ENCODE measurements at regions not wholly inside any gene's neighbourhood (a gene's known extent, or its start where the extent isn't known, plus 50 kb on each side); places are given as distances from the start of the nearest gene placed in this dataset.

GRCh38 chr15:95622843-95623242 lies 707.7 kb upstream of the NR2F2 start:
- H3K4me2 ChIP-seq (ENCODE audit: low read length) = no peak overlapping the region
- no peaks in the 10 kb centered on the region for H3K36me3 ChIP-seq (ENCODE audit: control insufficient read depth, low read length)
- TF ChIP-seq EZH2phosphoT487 (IDR thresholded peaks at IDR 0.05; ENCODE audit: borderline replicate concordance, low read length) (no peak), CTCF (IDR thresholded peaks at IDR 0.05; ENCODE audit: low read depth, low read length, poor library complexity, severe bottlenecking) (no peak)
- no peaks in the 10 kb centered on the region for H4K20me1 ChIP-seq (ENCODE audit: control insufficient read depth, insufficient read depth, low read depth, low read length)
- H3K27me3 ChIP-seq (ENCODE audit: control insufficient read depth, low read length) = no peaks in the 10 kb centered on the region
- no peaks in the 10 kb centered on the region for H3K4me1 ChIP-seq (ENCODE audit: control insufficient read depth, low read length)
- no peak overlapping the region for H3K27ac ChIP-seq (ENCODE audit: low read depth, low read length)
- no peaks in the 10 kb centered on the region for H3K9me3 ChIP-seq (ENCODE audit: control insufficient read depth, insufficient read depth, low read length)
- H3K9me2 ChIP-seq (replicated peaks; ENCODE audit: control insufficient read depth, low read length) = no peaks in the 10 kb centered on the region
- no peak overlapping the region for H3K4me3 ChIP-seq (ENCODE audit: low read length)
- H3F3A ChIP-seq (ENCODE audit: control insufficient read depth, insufficient read depth) = no peaks in the 10 kb centered on the region
- H3K79me2 ChIP-seq (ENCODE audit: control insufficient read depth, low read length) = no peaks in the 10 kb centered on the region

GRCh38 chr15:95624100-95624499 lies 706.4 kb upstream of the NR2F2 start:
- H3K4me1 ChIP-seq (ENCODE audit: control insufficient read depth, low read length) = no peaks in the 10 kb centered on the region
- no peaks in the 10 kb centered on the region for H3F3A ChIP-seq (ENCODE audit: control insufficient read depth, insufficient read depth)
- H4K20me1 ChIP-seq (ENCODE audit: control insufficient read depth, insufficient read depth, low read depth, low read length) = no peaks in the 10 kb centered on the region

GRCh38 chr15:95624616-95625361 lies 705.7 kb upstream of the NR2F2 start:
- Histone ChIP-seq H3K4me1 (ENCODE audit: control insufficient read depth, low read length) (no peaks in the 10 kb centered on the region), H3K27ac (ENCODE audit: low read depth, low read length) (no peak overlapping the region)
- TF ChIP-seq CTCF (IDR thresholded peaks at IDR 0.05; ENCODE audit: low read depth, low read length, poor library complexity, severe bottlenecking) (no peak), EZH2phosphoT487 (IDR thresholded peaks at IDR 0.05; ENCODE audit: borderline replicate concordance, low read length) (no peak)

More at GRCh38 chr15:95624100-95624499, 706.4 kb upstream of the NR2F2 start:
- Histone ChIP-seq H3K9me2 (replicated peaks; ENCODE audit: control insufficient read depth, low read length) (no peaks in the 10 kb centered on the region), H3K36me3 (ENCODE audit: control insufficient read depth, low read length) (no peaks in the 10 kb centered on the region), H3K4me3 (ENCODE audit: low read length) (no peak overlapping the region), H3K79me2 (ENCODE audit: control insufficient read depth, low read length) (no peaks in the 10 kb centered on the region), H3K9me3 (ENCODE audit: control insufficient read depth, insufficient read depth, low read length) (no peaks in the 10 kb centered on the region), H3K4me2 (ENCODE audit: low read length) (no peak overlapping the region), H3K27ac (ENCODE audit: low read depth, low read length) (no peak overlapping the region), H3K27me3 (ENCODE audit: control insufficient read depth, low read length) (no peaks in the 10 kb centered on the region)
- TF ChIP-seq CTCF (IDR thresholded peaks at IDR 0.05; ENCODE audit: low read depth, low read length, poor library complexity, severe bottlenecking) (no peak), EZH2phosphoT487 (IDR thresholded peaks at IDR 0.05; ENCODE audit: borderline replicate concordance, low read length) (no peak)

More at GRCh38 chr15:95624616-95625361, 705.7 kb upstream of the NR2F2 start:
- no peaks in the 10 kb centered on the region for H3K79me2 ChIP-seq (ENCODE audit: control insufficient read depth, low read length)
- no peaks in the 10 kb centered on the region for H3K27me3 ChIP-seq (ENCODE audit: control insufficient read depth, low read length)
- no peaks in the 10 kb centered on the region for H4K20me1 ChIP-seq (ENCODE audit: control insufficient read depth, insufficient read depth, low read depth, low read length)
- H3K4me2 ChIP-seq (ENCODE audit: low read length) = no peak overlapping the region
- H3K4me3 ChIP-seq (ENCODE audit: low read length) = no peak overlapping the region
- no peaks in the 10 kb centered on the region for H3F3A ChIP-seq (ENCODE audit: control insufficient read depth, insufficient read depth)
- no peaks in the 10 kb centered on the region for H3K9me3 ChIP-seq (ENCODE audit: control insufficient read depth, insufficient read depth, low read length)
- no peaks in the 10 kb centered on the region for H3K9me2 ChIP-seq (replicated peaks; ENCODE audit: control insufficient read depth, low read length)
- H3K36me3 ChIP-seq (ENCODE audit: control insufficient read depth, low read length) = no peaks in the 10 kb centered on the region

Measured in DOHH2 (cell line).